ENCODE measurements at regions not wholly inside any gene's neighbourhood (a gene's known extent, or its start where the extent isn't known, plus 50 kb on each side); places are given as distances from the start of the nearest gene placed in this dataset.

DNA sequence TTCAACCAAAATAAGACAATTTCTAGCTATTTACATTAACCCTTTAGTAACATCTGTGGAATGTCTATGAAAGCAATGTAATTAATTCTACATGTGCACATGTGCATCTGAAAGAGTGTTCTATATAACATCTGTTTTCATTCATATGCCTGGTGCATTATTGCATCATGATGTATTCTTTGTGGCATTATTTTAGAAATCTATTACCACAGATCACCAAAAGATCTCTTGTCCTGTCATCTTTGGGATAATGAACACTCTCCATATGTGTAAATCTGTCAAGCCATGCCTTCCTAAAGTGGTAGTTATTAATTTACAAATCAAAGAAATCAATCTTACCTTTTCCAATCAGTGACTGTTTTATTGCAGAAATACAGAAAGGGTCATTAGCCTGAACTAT is 86.9 kb downstream of the TRIB2 start:
- TF ChIP-seq, protein P1, sequence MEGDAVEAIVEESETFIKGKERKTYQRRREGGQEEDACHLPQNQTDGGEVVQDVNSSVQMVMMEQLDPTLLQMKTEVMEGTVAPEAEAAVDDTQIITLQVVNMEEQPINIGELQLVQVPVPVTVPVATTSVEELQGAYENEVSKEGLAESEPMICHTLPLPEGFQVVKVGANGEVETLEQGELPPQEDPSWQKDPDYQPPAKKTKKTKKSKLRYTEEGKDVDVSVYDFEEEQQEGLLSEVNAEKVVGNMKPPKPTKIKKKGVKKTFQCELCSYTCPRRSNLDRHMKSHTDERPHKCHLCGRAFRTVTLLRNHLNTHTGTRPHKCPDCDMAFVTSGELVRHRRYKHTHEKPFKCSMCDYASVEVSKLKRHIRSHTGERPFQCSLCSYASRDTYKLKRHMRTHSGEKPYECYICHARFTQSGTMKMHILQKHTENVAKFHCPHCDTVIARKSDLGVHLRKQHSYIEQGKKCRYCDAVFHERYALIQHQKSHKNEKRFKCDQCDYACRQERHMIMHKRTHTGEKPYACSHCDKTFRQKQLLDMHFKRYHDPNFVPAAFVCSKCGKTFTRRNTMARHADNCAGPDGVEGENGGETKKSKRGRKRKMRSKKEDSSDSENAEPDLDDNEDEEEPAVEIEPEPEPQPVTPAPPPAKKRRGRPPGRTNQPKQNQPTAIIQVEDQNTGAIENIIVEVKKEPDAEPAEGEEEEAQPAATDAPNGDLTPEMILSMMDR (IDR thresholded peaks at IDR 0.05): no peak
- no peak for TF ChIP-seq EZH2 (IDR thresholded peaks at IDR 0.05)
- no peak for TF ChIP-seq EZH2phosphoT487 (IDR thresholded peaks at IDR 0.05)
